ENCODE measurements at regions not wholly inside any gene's neighbourhood (a gene's known extent, or its start where the extent isn't known, plus 50 kb on each side); places are given as distances from the start of the nearest gene placed in this dataset.

GRCh38 chr10:105726149-105726548 lies 1085.1 kb downstream of the SORCS3 start:
- POLR2A ChIA-PET = no interaction called here
- DNase-seq (ENCODE audit: low read depth, low spot score) (no peak), ATAC-seq (no peak)
- Histone ChIP-seq H3K4me1 (ENCODE audit: control insufficient read depth, insufficient read depth, low read length) (no peaks in the 10 kb centered on the region), H3K27ac (ENCODE audit: low read length) (no peak overlapping the region), H3K27me3 (ENCODE audit: control insufficient read depth, insufficient read depth, low read length) (no peaks in the 10 kb centered on the region), H3K4me3 (ENCODE audit: low read depth in 2 of 2, low read length in 2 of 2) (no peak overlapping the region), H3K9me3 (ENCODE audit: control insufficient read depth, insufficient read depth, low read depth, low read length) (no peaks in the 10 kb centered on the region), H3K36me3 (ENCODE audit: control insufficient read depth, insufficient read depth, low read length) (no peaks in the 10 kb centered on the region)
- BruUV-seq (replicated peaks) = no TSS peak
- no peak for TF ChIP-seq SIN3A (IDR thresholded peaks at IDR 0.05; ENCODE audit: borderline replicate concordance, insufficient read depth, low read depth, low read length)
- no peak for TF ChIP-seq REST (IDR thresholded peaks at IDR 0.05; ENCODE audit: insufficient read depth in 1 of 2, low read depth in 2 of 2, low read length in 1 of 2)
- TF ChIP-seq CTCF (IDR thresholded peaks at IDR 0.05) = no peak
- no peak for TF ChIP-seq POLR2AphosphoS5 (IDR thresholded peaks at IDR 0.05; ENCODE audit: low read depth, low read length)
- TF ChIP-seq TCF7L2 (IDR thresholded peaks at IDR 0.05; ENCODE audit: low read depth, low read length) = no peak
- intact Hi-C loops (cut with micrococcal nuclease; ENCODE audit: unreplicated experiment) = no loop called here
- CTCF ChIA-PET = no interaction called here
- in situ Hi-C loops (cut with HindIII; ENCODE audit: low pct_unique_long_range_greater_than_20kb, low sequenced_read_pairs) = no loop called here

- Histone ChIP-seq H3K9me3 (ENCODE audit: control insufficient read depth, insufficient read depth, low read depth, low read length) (no peaks in the 10 kb centered on the region), H3K27ac (ENCODE audit: low read length) (no peak overlapping the region), H3K4me1 (ENCODE audit: control insufficient read depth, insufficient read depth, low read length) (no peaks in the 10 kb centered on the region), H3K36me3 (ENCODE audit: control insufficient read depth, insufficient read depth, low read length) (no peaks in the 10 kb centered on the region), H3K4me3 (ENCODE audit: low read depth in 2 of 2, low read length in 2 of 2) (no peak overlapping the region), H3K27me3 (ENCODE audit: control insufficient read depth, insufficient read depth, low read length) (no peaks in the 10 kb centered on the region)
- intact Hi-C loops (cut with micrococcal nuclease; ENCODE audit: unreplicated experiment) = no loop called here
- POLR2A ChIA-PET = no interaction called here
- ATAC-seq (no peak), DNase-seq (ENCODE audit: low read depth, low spot score) (no peak)
- in situ Hi-C loops (cut with HindIII; ENCODE audit: low pct_unique_long_range_greater_than_20kb, low sequenced_read_pairs) = no loop called here
- CTCF ChIA-PET = no interaction called here
- no peak for TF ChIP-seq TCF7L2 (IDR thresholded peaks at IDR 0.05; ENCODE audit: low read depth, low read length)
- TF ChIP-seq CTCF (IDR thresholded peaks at IDR 0.05) = no peak
- TF ChIP-seq POLR2AphosphoS5 (IDR thresholded peaks at IDR 0.05; ENCODE audit: low read depth, low read length) = no peak
- TF ChIP-seq REST (IDR thresholded peaks at IDR 0.05; ENCODE audit: insufficient read depth in 1 of 2, low read depth in 2 of 2, low read length in 1 of 2) = no peak
- TF ChIP-seq SIN3A (IDR thresholded peaks at IDR 0.05; ENCODE audit: borderline replicate concordance, insufficient read depth, low read depth, low read length) = no peak
- no TSS peak for BruUV-seq (replicated peaks)
These were observed 1083.9 kb downstream of the SORCS3 start for GRCh38 chr10:105725007-105725406.

Measured in Panc1 (cell line).